ENCODE measurements at regions not wholly inside any gene's neighbourhood (a gene's known extent, or its start where the extent isn't known, plus 50 kb on each side); places are given as distances from the start of the nearest gene placed in this dataset.

DNA sequence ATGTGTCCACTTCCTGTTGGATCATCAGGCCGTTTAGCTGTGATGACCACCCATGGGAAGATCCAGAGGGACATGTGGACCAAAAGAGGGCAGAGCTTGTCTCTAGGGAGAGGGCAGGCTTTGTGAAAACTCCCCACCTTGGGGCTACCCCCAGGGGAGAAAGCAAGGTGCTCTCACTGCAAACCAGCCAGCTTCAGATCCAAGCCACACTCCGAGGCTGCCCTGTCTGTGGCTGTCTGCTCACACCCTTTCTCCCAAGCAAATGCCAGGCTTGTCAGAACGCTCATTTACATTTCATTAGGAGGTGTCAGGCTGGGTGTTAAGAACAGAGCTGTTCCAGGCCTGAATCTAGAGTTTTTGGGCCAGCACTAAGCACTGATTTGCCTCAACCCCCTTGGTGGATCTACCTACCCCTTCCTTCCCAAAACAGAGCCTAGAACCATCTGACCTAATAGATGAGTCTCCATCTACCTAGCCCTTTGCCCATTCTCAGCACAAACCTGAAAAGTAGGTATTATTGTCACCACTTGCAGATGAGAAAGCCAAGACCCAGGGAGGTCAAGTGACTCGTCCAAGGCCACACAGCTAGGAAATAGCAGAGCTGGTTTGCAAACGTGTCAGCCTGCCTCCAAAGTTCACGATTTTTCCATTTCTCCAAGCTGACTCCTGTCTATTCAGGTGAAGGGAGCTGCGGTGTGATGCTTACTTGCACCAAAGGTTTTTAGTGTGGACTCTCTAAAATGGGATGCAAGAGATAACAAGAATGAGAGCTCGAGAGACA lies 130.9 kb downstream of the EMX2 start:
- DNase-seq = no peak

DNA sequence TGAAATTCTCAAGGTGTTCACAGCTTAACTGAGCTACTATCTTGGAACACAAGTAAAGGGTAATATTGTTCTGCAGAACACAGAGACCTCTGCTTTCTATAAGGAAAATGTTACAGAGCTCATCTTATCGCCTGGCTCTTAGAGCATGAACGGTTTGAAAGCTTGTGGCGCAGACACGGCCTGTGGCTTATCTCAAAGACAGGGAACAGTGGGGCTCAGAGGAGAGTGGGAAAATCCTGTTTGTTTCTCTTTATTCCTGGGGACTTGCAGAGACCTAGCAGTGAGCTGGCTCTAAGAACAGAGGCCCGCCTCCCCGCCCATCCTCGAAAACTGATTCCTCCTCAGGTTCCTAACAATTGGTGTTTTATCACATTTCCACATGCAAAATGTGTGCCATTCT lies 131.7 kb downstream of the EMX2 start:
- DNase-seq = no peak

DNA sequence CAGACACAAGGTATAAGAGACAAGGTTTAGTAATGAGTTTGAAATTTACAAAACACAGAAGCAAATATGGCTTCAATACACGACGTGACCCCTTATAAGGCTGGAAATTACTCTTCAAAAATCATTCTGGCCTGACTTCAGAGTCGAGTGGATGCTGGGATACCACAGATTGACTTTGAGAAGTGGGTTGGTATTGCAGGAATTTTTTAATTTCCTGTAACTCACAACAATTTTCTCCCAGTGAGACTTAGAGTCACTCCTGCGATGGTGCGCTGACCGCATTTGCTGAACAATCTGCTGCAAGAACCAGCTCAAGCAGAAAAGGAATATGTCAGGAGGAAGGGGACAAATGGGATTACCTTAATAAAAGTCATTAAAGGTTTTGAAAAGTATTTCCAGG lies 132.1 kb downstream of the EMX2 start:
- no peak for DNase-seq

DNA sequence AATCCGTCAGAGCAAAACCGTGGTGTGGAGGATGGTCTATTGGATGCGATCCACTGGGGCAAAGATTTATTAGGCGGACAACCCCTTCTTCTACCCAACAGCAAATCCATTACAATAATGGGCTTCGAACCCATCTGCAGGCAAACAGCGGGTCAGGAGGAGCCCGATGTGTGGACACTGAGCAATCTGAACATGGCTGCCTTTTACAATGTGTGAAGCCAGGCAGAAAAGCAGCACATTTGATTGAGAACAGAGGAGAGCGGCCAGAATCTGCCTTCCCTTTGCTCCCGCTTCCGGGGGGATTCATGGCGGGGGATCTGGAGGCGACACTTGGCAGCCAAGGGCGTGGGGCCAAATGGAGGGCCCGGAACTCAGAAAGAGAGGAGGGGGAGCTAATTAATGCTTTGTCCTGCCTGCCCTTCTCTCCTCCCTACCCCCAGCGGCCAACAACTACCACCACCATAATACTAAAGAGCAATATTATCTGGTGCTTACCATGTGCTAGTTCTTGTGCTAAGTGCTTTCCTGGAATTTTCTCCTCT lies 133.0 kb downstream of the EMX2 start:
- no peak for DNase-seq

DNA sequence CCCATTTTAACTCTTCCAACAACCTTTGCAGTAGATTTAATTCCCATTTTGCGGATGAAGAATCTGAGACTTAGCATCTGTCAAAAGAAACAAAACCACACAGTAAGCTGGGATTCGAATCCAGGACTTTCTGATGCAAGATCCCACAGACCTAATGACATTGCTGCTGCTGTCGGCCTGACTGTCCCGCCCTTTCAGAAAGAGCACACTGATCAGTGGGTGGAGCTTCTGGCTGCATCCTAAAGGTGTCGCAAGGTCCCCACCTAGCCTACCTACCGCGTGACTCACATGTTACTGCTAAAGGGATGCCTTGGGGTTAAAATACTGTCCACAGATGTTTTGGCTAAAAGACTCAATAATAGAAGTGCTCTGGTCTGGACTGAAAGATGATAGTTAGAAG lies 134.7 kb downstream of the EMX2 start:
- DNase-seq = no peak

DNA sequence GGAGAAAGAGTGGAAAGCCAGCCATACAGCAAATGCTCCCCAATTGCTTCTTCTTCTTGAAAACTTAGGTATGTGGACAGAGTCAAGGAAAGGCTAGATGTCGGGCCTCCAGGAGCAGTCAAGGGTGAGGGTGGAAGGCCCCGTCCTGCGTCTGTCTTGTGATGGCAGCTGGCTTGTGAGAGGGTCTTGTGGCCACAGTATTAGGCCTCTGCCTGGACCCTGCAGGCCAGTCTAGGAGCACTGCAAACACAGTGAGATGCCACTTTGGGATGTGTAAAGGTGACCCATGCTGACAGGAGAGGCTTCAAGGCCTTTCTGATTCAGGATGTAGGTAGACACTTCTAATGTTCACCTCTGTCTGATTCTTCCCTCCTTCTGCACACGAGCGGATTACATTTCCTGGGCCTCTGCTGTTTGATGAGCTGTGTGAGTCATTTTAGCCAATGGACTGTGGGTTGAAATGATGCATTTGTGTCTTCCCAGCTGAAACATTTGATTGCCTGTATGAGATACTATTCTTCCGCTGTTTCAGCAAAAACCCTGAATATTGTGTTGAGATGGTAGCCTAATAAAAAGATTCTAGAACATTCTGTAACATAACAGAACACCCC lies 135.4 kb downstream of the EMX2 start:
- no peak for DNase-seq

DNA sequence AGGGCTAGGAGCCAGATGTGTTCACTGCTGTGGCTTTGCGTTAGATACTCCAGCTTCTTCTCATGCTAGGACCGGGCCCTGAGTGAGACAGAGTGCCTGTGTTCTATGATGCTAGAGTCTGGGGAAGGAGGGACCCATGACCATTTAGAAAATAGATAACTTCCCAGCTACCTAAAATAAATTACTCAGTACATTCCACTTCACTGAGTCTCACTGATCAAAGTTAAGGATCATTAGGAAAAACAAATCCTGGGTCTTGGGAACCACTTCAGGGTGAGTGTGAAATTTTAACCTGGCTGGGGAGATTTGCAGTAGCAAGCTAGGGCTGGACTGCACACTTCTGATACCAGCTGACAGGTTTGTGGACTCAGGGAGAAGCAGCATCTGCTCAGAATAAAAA lies 138.1 kb downstream of the EMX2 start:
- no peak for DNase-seq

DNA sequence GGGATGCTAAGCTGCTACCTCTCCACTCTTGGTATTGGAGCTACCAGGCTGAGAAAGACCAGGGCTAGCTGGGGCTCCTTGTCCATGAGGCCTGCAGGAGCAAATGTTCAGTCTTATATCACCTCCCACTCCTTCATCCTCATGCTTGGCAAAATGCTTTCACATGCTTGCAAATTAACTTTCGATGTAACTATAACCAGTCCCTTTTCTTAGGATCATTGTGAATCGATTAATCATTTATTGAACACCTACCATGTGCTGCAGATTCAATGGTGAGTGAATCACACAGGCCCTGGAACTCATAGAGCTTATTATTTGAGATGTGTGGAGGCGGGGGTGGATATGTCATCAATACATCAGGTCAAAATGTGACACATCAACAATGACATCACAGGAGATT lies 138.6 kb downstream of the EMX2 start:
- no peak for DNase-seq

DNA sequence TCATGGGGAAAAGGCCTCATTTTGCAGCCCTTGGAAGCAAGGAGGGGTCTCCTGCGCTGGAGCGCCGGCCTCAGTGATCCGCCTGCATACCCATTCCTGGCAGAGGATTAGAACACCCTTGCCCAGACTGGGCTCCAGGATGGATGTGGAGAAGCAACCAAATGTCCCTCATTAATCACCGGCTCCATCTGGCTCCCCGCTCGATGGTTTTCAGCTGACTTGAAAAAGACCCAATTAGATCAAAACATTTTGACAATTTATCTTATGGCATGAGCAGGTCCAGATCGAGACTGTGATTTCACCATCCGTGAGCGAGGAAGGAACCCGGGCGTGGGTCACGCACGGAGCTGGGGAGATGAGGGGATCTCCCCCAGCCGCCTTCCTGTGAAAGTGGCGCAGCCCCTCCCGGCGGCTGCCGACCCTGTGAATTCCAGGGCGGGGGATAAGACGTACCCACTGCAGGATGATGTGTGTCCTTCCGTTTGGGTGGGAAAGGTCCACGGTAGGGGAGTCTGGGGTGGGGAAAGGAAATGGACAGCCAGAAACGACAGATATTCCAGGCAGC lies 141.6 kb downstream of the EMX2 start:
- DNase-seq = no peak

DNA sequence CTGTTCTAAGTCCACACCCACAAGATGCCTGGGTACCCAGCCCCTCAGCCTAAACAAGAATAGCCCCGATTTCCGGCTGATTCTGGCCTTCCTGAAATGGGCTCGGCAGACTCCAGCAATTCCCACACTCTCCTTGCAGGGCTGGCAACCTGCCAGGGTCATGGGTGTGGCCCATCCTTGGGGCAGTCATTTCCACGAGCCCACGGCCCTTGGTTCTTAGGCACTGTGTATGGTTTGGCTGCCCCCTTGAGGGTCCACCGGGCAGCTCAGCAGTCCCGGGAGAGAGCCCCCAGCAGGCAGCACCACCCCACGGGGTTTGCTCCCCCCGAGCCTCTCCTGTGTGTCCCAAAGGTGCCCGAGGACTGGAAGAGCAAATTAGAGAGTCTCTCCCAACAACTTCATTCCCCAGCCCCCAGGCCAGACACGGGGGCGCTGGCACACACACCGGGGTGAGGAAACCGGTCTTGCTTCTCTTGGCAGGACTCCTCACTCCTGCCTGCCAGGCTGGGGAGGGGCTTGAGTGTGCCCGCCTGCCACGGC lies 142.2 kb downstream of the EMX2 start:
- no peak for DNase-seq

DNA sequence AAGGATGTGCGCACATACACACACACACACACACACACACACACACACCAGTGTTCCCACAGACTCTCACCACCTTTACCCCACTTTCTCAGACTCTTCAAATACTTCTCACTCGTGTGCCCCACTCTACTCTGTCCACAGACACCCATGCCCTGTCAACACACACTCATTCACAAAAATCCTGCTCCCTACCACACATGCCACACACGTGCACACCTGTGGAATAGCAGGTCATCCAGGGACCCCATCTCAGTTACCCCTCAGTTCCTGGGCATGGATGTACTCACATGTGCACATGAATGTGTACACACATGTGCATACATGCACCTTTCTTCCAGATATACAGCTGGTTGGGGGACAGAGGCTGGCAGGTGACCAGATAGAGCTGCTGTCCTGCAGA lies 142.9 kb downstream of the EMX2 start:
- DNase-seq = no peak

DNA sequence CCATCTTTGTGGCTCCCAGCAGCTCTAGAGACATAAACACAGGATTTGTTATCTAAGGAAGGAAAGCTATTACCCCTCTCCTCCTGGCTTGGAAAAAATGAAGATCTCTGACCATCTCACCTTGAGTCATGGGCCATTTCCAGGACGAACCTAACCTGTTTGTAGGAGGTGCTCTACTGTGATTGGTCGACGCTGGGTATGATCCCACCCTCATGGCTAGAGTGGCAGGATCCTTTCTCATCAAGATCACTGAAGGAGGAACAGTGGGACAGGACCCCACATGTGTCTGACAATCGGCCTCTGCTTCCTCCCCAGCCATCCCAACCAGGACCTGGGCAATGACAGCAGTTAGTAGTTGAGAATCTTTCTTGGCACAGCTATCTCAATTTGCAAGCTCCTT lies 144.1 kb downstream of the EMX2 start:
- DNase-seq = no peak

DNA sequence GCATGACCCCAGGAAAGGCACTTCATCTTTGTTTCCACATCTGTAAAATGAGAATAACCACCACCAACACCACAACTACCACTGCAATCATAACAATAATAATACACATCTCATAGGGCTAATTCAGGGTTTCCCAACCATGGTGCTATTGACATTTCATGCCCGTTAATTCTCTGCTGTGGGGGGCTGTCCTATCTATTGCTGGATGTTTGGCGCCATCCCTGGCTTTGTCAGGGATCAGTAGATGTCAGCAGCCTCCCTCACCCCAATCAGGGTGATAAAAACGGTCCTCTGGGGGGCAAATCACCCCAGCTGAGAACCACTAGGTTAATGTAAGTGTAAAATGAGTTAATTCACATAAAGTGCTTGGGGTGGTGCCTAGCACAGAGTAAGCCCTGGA lies 145.8 kb downstream of the EMX2 start:
- no peak for DNase-seq

DNA sequence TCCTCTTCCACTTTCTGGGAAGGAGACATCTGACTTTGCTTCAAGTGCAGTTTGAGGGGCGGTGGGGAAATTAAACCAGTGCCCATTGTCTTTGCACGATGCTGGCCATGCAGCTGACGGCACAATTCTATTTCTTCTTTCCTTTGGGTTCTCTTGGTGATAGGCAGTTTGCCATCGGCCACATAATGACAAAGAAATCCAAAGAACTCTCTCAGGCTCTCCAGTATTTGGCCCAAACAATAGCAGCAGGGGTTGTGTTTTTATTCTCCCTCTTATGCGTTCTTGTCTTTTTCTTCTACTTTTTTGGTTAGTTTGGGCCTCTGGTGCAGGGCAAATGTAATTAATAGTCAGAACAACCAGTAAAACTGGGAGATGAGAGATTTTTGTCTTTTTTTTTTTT lies 147.0 kb downstream of the EMX2 start:
- DNase-seq = no peak

DNA sequence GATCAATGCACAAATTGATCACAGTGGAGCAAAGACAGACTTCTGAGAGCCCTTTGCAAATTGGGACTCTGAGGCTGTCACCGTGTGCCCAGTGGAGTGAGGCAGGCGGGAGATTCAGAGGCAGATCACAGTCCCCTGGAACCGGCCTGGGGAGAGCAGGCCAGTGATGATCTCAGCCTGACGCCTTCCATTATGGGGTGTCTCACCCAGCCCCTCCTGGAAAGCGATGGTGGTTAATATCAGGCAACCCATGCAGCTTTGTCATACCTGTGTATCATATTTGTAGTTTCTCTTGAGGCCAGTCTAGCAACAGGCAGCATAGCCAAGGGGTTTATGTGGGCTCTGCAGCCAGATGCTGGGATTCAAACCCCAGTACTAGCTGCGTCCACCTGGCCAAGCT lies 147.8 kb downstream of the EMX2 start:
- no peak for DNase-seq

DNA sequence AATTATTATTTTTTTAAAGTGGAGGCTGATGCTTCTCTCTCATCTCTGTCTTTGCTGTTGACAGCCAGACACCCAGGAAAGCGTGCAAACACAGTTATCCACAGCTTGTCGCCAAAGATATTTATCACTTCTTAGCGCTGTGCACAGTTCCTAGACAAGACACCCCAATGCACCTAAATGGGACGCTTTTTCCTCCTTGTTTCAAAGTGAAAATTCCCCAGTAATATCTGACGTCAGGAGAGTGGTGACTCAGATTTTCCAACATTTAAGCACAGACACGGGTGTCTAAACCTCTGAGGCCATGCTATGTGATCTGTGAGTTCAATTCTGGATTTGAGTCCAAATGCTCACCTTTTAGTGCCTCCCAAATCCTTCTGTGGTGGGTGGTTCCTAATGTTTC lies 151.6 kb downstream of the EMX2 start:
- no peak for DNase-seq

DNA sequence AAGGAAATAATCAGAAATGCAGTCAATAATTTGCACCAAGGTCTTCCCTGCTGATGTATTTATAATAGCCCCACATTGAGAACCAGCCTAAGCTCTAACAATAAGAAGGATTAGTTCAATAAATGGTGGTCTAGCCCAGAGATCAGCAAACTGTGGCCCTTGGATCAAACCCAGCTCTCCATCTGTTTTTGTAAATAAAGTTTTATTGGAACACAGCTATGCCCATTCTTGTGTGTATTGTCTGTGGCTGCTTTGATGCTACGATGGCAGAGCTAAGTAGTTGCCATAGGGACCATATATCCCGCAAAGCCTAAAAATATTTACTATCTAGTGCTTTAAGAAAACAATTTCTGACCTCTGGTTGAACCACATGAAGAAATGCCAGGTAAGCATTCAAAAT lies 154.9 kb downstream of the EMX2 start:
- DNase-seq = no peak

DNA sequence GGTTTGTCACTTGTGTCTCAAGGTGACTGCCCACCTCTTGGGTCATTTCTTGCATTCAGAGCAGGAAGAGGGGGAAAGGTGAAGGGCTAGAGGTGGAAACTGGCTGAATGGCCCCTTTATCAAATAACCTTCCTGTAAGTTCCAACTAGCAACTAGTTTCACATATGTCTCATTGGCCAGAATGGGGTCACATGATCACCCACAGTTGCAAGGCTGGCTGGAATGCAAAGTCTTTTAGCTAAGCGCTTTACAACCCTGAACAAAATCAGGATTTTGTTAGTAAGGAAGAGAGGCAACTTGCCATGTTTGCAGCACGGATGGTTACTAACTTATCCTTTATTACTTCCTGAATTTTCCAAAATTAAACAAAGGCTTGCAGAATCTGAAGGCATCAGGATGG lies 156.3 kb downstream of the EMX2 start:
- DNase-seq = no peak

DNA sequence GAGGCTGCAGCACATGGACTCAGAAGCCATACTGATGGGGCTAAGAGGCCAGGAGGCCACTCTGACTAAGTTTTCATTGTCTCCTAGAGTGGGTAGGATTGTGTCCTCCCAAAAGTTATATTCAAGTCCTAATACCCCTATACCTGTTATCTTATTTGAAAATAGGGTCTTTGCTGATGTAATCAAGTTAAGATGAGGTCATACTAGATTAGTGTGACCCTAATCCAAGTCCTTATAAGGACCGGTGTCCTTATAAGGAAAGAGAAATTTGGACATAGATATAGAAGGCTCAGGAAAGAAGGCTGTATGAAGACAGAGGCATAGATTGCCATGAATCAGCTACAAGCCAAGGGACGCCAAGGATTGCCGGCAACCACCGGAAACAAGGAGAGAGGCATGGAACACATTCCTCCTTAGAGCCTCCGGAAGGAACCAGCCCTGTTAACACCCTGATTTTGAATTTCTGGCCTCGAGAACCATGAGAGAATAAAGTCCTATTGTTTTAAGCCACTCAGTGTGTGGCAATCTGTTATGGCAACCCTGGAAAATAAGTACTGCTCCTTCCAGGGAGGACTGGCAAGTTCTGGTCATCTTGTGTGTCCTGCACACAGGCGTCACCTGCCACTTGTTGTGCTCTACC lies 157.0 kb downstream of the EMX2 start:
- no peak for DNase-seq

DNA sequence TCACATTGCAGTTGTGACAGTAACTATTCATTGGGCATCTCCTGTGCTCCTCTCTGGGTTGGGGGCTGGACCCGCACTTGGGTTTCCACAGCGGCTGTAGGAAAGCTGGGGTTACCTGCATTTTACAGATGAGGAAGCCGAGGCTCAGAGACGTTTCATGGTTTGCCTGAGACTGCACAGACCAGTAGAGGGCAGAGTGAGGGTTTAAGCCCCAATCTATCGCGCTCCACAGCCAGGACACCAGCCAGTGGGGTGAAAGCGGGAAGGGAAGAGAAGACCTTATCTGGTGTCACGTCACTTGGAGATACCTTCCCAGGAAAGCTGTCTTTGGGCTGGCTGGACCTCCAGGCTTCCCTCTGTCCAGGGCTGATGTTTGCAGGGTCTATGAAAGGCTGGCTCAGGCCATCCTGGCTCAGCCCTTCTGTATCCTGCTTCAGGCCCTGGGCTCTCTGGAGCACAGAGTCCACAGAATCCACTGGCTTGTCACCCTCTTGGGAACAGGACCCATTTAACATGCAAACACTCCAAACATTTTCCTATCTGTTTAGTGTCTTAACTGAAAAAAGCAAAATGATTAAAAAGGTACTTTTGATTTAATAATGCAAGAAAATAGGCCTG lies 167.7 kb downstream of the EMX2 start:
- no peak for DNase-seq

DNA sequence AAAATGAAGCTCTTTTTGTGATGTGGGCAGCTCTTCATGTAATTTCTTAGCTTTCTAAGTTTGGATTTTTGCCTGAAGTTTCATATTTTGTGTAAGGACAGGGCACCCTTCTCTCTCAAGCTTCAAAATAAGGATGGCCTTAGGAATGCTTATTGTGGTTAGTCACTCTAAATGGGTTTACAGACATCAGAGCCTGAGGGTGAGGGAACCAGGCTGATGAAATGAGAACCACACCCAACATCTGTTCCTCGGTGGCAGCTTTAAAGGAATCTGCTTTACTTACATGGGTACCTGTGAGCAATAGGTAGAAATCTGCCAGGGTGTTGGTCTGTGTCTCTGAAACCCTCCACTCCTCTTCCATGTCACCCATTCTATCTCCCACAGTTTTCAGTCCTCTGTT lies 174.3 kb downstream of the EMX2 start:
- DNase-seq = no peak

DNA sequence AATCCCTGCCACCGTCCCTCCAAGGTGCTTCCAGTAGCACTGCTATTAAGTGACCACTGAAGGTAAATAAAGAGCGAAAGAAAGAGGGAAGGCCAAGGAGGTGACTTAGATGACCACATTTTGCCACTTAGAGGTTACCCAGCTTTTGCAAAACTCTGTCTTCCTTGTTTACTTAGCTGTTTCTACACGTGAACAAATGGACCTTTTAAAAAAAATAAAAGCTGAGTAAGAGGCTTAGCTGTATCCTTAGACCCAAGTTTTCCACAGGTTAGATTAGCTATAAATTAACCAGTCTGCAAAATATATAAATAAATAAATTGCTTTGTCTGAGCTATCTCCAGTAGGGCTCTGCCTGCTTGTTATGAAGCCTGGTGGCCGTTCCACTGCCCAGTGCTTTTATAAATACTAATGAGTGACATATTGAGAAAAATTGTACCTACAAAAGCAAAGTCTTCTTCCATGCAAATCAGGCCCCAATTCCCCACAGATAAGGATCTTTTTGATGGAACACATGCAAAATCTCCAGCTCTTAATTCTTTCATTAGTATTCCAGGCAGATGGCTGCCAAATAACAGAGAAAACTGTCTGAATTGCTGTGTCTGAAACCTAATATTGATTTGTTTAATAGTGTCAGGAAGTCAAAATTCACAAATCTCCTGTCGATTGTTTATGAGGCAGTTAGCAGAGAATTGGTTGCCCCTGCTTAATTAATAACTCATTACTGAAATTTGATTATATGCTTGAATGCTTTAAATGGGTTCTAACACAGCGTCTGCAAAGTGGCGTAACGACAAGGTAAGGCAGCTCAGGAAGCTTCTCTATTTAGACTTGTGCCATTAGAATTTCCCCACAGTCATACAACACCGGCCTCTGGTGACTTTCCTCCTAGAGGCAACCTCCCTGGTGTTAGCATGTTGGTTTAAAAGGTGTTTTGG lies 176.7 kb downstream of the EMX2 start:
- DNase-seq = no peak
